Endodermal cell (in vitro differentiated cells): ENCODE measurements at regions not wholly inside any gene's neighbourhood (a gene's known extent, or its start where the extent isn't known, plus 50 kb on each side); places are given as distances from the start of the nearest gene placed in this dataset.

Experiments used
- DNase-seq: peaks from one replicate; pipeline ENCODE4 v3.0.0-alpha.2; 2017
- H3K27ac ChIP-seq: 2 replicates; pipeline ENCODE4 v1.5.1; 2013; ENCODE audit warnings: mild to moderate bottlenecking, low read depth, low read length, moderate library complexity
- H3K27me3 ChIP-seq: 2 replicates; pipeline ENCODE4 v1.6.1; 2013; ENCODE audit warnings: mild to moderate bottlenecking, low read length, moderate library complexity; ENCODE audit not compliant: insufficient read depth, control insufficient read depth, poor library complexity, severe bottlenecking
- H3K36me3 ChIP-seq: 2 replicates; pipeline ENCODE4 v1.7.0; 2013; ENCODE audit warnings: mild to moderate bottlenecking, low read length, moderate library complexity; ENCODE audit not compliant: control insufficient read depth, insufficient read depth
- H3K4me1 ChIP-seq: one replicate; pipeline ENCODE4 v1.7.0; 2013; ENCODE audit warnings: low read length; ENCODE audit not compliant: control insufficient read depth, insufficient read depth
- H3K4me3 ChIP-seq: 2 replicates; pipeline ENCODE4 v1.5.1; 2013; ENCODE audit warnings: mild to moderate bottlenecking, low read length, moderate library complexity
- H3K9ac ChIP-seq: 2 replicates; pipeline ENCODE4 v1.6.1; 2013; ENCODE audit warnings: mild to moderate bottlenecking, low read length, moderate library complexity; ENCODE audit not compliant: poor library complexity, severe bottlenecking; ENCODE audit errors: extremely low read depth
- H3K9me3 ChIP-seq: 2 replicates; pipeline ENCODE4 v1.6.1; 2013; ENCODE audit warnings: mild to moderate bottlenecking, low read length, moderate library complexity; ENCODE audit not compliant: control insufficient read depth
- H3K27ac Mint-ChIP-seq: 2 replicates; pipeline ENCODE4 v1.8.0; 2020; ENCODE audit warnings: mixed read lengths
- H3K27me3 Mint-ChIP-seq: 2 replicates; pipeline ENCODE4 v1.8.0; 2021; ENCODE audit warnings: mild to moderate bottlenecking, mixed read lengths; ENCODE audit not compliant: insufficient read depth
- H3K36me3 Mint-ChIP-seq: 2 replicates; pipeline ENCODE4 v1.8.0; 2020; ENCODE audit warnings: low read depth, mixed read lengths
- H3K4me1 Mint-ChIP-seq: 2 replicates; pipeline ENCODE4 v1.8.0; 2020; ENCODE audit warnings: mixed read lengths
- H3K4me3 Mint-ChIP-seq: 2 replicates; pipeline ENCODE4 v1.8.0; 2020; ENCODE audit warnings: mild to moderate bottlenecking, moderate library complexity, mixed read lengths
- H3K9me3 Mint-ChIP-seq: 2 replicates; pipeline ENCODE4 v1.8.0; 2020; ENCODE audit warnings: mild to moderate bottlenecking, mixed read lengths
- WGBS, 2 experiments: methylation state at CpG; one replicate each; pipeline versions ENCODE4 v1.1.5 to v1.1.7; 2013; ENCODE audit warnings: missing lambda C conversion rate in 2 of 2, mixed read lengths in 1 of 2; ENCODE audit not compliant: insufficient coverage in 1 of 2, insufficient read length in 1 of 2; 5-methylcytosine and 5-hydroxymethylcytosine counted together
- TF ChIP-seq, protein P1 (sequence below): fragments of 200-600 bp; sonication (generic); conservative IDR thresholded peaks from 2 replicates; pipeline ENCODE4 v1.5.0; 2021; ENCODE audit warnings: antibody characterized with exemption, mild to moderate bottlenecking

DNA sequence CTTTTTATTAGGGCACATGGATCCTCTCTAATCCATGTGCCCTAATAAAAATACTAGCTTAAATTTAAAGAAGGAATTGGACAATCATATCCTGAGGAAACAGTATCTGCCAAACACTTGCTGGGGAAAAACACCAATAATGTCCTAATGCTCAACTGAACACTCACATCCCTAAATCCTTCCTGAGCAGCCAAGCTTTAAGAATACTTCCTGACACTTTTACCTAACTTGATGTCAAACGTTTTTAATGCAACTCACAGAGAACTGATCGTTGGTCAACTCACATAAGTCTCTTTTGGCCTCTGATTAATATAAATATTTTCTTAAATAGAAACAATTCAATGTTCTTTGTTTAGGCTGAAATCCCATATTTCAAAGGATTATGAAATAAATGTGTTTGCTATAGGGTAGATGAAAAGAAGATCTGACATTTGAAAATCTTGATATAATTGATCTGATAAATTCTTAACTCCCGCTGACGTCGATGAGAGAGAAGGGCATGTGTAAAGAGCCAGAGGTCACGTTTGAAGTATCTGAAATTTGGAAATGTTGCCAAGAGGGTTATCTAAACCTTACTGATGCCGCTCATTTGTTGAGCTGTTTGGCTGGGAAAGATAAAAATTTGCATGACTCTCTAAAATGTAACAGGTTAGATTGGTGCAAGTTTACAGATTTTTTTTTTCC, 122.8 kb upstream of the RHOBTB1 start:
- TF ChIP-seq, protein P1, sequence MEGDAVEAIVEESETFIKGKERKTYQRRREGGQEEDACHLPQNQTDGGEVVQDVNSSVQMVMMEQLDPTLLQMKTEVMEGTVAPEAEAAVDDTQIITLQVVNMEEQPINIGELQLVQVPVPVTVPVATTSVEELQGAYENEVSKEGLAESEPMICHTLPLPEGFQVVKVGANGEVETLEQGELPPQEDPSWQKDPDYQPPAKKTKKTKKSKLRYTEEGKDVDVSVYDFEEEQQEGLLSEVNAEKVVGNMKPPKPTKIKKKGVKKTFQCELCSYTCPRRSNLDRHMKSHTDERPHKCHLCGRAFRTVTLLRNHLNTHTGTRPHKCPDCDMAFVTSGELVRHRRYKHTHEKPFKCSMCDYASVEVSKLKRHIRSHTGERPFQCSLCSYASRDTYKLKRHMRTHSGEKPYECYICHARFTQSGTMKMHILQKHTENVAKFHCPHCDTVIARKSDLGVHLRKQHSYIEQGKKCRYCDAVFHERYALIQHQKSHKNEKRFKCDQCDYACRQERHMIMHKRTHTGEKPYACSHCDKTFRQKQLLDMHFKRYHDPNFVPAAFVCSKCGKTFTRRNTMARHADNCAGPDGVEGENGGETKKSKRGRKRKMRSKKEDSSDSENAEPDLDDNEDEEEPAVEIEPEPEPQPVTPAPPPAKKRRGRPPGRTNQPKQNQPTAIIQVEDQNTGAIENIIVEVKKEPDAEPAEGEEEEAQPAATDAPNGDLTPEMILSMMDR = no peak
- no peak for DNase-seq
- Histone ChIP-seq H3K4me1 (no peaks in the 10 kb centered on the region), H3K27ac (no peak overlapping the region), H3K36me3 (no peaks in the 10 kb centered on the region), H3K27me3 (no peaks in the 10 kb centered on the region), H3K4me3 (no peak overlapping the region), H3K9me3 (no peaks in the 10 kb centered on the region), H3K9ac (no peak overlapping the region)
- no peak overlapping the region for H3K4me3 Mint-ChIP-seq
- no peaks in the 10 kb centered on the region for H3K36me3 Mint-ChIP-seq
- H3K27ac Mint-ChIP-seq = no peak overlapping the region
- WGBS, 2 experiments = 90 to 92% methylated on average over 4 to 7 of the region's 7 CpGs
- peaks cover 4% of the 10 kb centered on the region for H3K4me1 Mint-ChIP-seq
- H3K9me3 Mint-ChIP-seq = no peaks in the 10 kb centered on the region
- no peaks in the 10 kb centered on the region for H3K27me3 Mint-ChIP-seq

DNA sequence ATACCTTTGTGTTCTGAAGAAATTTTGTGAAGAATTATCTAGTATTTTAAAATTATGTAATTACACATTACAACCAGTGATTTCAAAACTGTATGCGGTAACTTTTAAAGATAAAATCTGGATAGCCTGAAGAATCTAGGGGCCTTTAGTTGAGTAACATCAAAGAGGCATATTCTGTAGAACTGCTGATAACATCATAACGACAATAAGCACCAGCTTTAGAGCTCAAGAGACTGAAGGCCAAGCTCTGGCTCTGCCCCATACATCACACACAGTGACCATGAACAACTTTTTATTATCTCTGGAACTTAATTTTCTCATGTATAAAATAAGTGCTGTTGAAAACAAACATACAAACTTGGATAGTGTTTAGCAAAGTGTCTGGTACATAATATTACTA, 121.1 kb upstream of the RHOBTB1 start:
- 80 to 97% methylated on average over 1 to 2 of the region's 2 CpGs for WGBS, 2 experiments
- no peak for DNase-seq
- TF ChIP-seq, protein P1 = no peak
- H3K4me1 ChIP-seq = no peaks in the 10 kb centered on the region
- H3K27me3 ChIP-seq = no peaks in the 10 kb centered on the region
- no peaks in the 10 kb centered on the region for H3K9me3 Mint-ChIP-seq
- H3K9me3 ChIP-seq = no peaks in the 10 kb centered on the region
- no peaks in the 10 kb centered on the region for H3K36me3 Mint-ChIP-seq
- no peak overlapping the region for H3K4me3 ChIP-seq
- H3K27me3 Mint-ChIP-seq = no peaks in the 10 kb centered on the region
- no peaks in the 10 kb centered on the region for H3K36me3 ChIP-seq
- H3K4me3 Mint-ChIP-seq = no peak overlapping the region
- peaks cover 4% of the 10 kb centered on the region for H3K4me1 Mint-ChIP-seq
- no peak overlapping the region for H3K9ac ChIP-seq
- H3K27ac Mint-ChIP-seq = no peak overlapping the region
- no peak overlapping the region for H3K27ac ChIP-seq

DNA sequence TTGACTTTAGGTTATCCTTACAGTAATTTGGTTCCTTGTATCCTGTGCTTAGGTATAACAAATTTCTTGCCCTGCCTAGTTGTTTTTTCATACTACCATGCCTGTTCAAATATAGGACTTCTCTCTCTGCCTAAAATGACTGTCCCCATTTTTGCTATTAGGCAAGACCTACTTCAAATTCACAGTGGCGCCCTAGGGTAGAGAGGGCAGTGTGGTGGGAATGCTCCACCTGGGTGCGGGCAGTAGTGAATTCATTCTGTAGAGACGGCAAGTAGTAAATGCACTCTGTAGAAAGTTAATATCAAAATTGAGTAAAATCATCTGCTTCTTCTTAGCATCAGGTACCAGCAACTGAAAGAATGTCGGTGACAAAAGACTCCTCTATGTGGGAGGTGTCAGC, 120.4 kb upstream of the RHOBTB1 start:
- no peak overlapping the region for H3K27ac Mint-ChIP-seq
- no peak overlapping the region for H3K9ac ChIP-seq
- no peaks in the 10 kb centered on the region for H3K27me3 Mint-ChIP-seq
- H3K27ac ChIP-seq = no peak overlapping the region
- H3K9me3 Mint-ChIP-seq = no peaks in the 10 kb centered on the region
- H3K4me3 ChIP-seq = no peak overlapping the region
- H3K4me3 Mint-ChIP-seq = no peak overlapping the region
- no peaks in the 10 kb centered on the region for H3K36me3 ChIP-seq
- H3K4me1 Mint-ChIP-seq = peaks cover 4% of the 10 kb centered on the region
- H3K36me3 Mint-ChIP-seq = no peaks in the 10 kb centered on the region
- H3K9me3 ChIP-seq = no peaks in the 10 kb centered on the region
- no peak for DNase-seq
- 94 to 96% methylated on average over 4 of the region's 4 CpGs for WGBS, 2 experiments
- no peaks in the 10 kb centered on the region for H3K27me3 ChIP-seq
- TF ChIP-seq, protein P1 = no peak
- H3K4me1 ChIP-seq = no peaks in the 10 kb centered on the region
